ENCODE measurements at regions not wholly inside any gene's neighbourhood (a gene's known extent, or its start where the extent isn't known, plus 50 kb on each side); places are given as distances from the start of the nearest gene placed in this dataset.

- Histone ChIP-seq H3K4me1 (ENCODE audit: insufficient read depth, insufficient read length) (no peaks in the 10 kb centered on the region), H3K9ac (ENCODE audit: insufficient read length, low read depth) (no peak overlapping the region), H3K36me3 (ENCODE audit: insufficient read depth, insufficient read length, low read length) (no peaks in the 10 kb centered on the region), H3K27me3 (ENCODE audit: insufficient read depth, insufficient read length) (no peaks in the 10 kb centered on the region), H3K4me3 (ENCODE audit: insufficient read length, low read depth) (no peak overlapping the region), H3K9me3 (ENCODE audit: insufficient read depth, low read length) (no peaks in the 10 kb centered on the region)
- no peak for TF ChIP-seq ZNF274 (IDR thresholded peaks at IDR 0.05; ENCODE audit: low read depth, low read length)
- no peak for TF ChIP-seq YY1 (IDR thresholded peaks at IDR 0.05; ENCODE audit: insufficient read depth, insufficient read length)
- no peak for TF ChIP-seq SUZ12 (IDR thresholded peaks at IDR 0.05; ENCODE audit: extremely low read depth, insufficient read depth, insufficient read length)
- DNase-seq (ENCODE audit: low read depth, low spot score): no peak
Measured at GRCh38 chr12:92533280-92533890, 169.4 kb upstream of the PLEKHG7 start.

- no peaks in the 10 kb centered on the region for H3K4me1 ChIP-seq (ENCODE audit: insufficient read depth, insufficient read length)
- DNase-seq (ENCODE audit: low read depth, low spot score): no peak
- H3K9me3 ChIP-seq (ENCODE audit: insufficient read depth, low read length): no peaks in the 10 kb centered on the region
- TF ChIP-seq SUZ12 (IDR thresholded peaks at IDR 0.05; ENCODE audit: extremely low read depth, insufficient read depth, insufficient read length): no peak
- no peak for TF ChIP-seq ZNF274 (IDR thresholded peaks at IDR 0.05; ENCODE audit: low read depth, low read length)
- no peaks in the 10 kb centered on the region for H3K27me3 ChIP-seq (ENCODE audit: insufficient read depth, insufficient read length)
- no peak overlapping the region for H3K4me3 ChIP-seq (ENCODE audit: insufficient read length, low read depth)
- no peak overlapping the region for H3K9ac ChIP-seq (ENCODE audit: insufficient read length, low read depth)
- H3K36me3 ChIP-seq (ENCODE audit: insufficient read depth, insufficient read length, low read length): no peaks in the 10 kb centered on the region
Measured at GRCh38 chr12:92530706-92531105, 172.1 kb upstream of the PLEKHG7 start.

- Histone ChIP-seq H3K36me3 (ENCODE audit: insufficient read depth, insufficient read length, low read length) (no peaks in the 10 kb centered on the region), H3K4me3 (ENCODE audit: insufficient read length, low read depth) (no peak overlapping the region), H3K9me3 (ENCODE audit: insufficient read depth, low read length) (no peaks in the 10 kb centered on the region), H3K9ac (ENCODE audit: insufficient read length, low read depth) (no peak overlapping the region), H3K4me1 (ENCODE audit: insufficient read depth, insufficient read length) (no peaks in the 10 kb centered on the region), H3K27me3 (ENCODE audit: insufficient read depth, insufficient read length) (no peaks in the 10 kb centered on the region)
- TF ChIP-seq YY1 (IDR thresholded peaks at IDR 0.05; ENCODE audit: insufficient read depth, insufficient read length): no peak
- TF ChIP-seq SUZ12 (IDR thresholded peaks at IDR 0.05; ENCODE audit: extremely low read depth, insufficient read depth, insufficient read length): no peak
- no peak for TF ChIP-seq ZNF274 (IDR thresholded peaks at IDR 0.05; ENCODE audit: low read depth, low read length)
- no peak for DNase-seq (ENCODE audit: low read depth, low spot score)
Measured at GRCh38 chr12:92529944-92530343, 172.8 kb upstream of the PLEKHG7 start.

GRCh38 chr12:92528586-92528985, 174.2 kb upstream of the PLEKHG7 start:
- H3K9me3 ChIP-seq (ENCODE audit: insufficient read depth, low read length): no peaks in the 10 kb centered on the region
- H3K9ac ChIP-seq (ENCODE audit: insufficient read length, low read depth): no peak overlapping the region
- H3K27me3 ChIP-seq (ENCODE audit: insufficient read depth, insufficient read length): no peaks in the 10 kb centered on the region
- TF ChIP-seq ZNF274 (IDR thresholded peaks at IDR 0.05; ENCODE audit: low read depth, low read length): no peak
- no peak for TF ChIP-seq YY1 (IDR thresholded peaks at IDR 0.05; ENCODE audit: insufficient read depth, insufficient read length)
- TF ChIP-seq SUZ12 (IDR thresholded peaks at IDR 0.05; ENCODE audit: extremely low read depth, insufficient read depth, insufficient read length): no peak
- DNase-seq (ENCODE audit: low read depth, low spot score): no peak
- no peaks in the 10 kb centered on the region for H3K4me1 ChIP-seq (ENCODE audit: insufficient read depth, insufficient read length)
- H3K36me3 ChIP-seq (ENCODE audit: insufficient read depth, insufficient read length, low read length): no peaks in the 10 kb centered on the region
- H3K4me3 ChIP-seq (ENCODE audit: insufficient read length, low read depth): no peak overlapping the region

- Histone ChIP-seq H3K4me1 (ENCODE audit: insufficient read depth, insufficient read length) (no peaks in the 10 kb centered on the region), H3K27me3 (ENCODE audit: insufficient read depth, insufficient read length) (no peaks in the 10 kb centered on the region), H3K9ac (ENCODE audit: insufficient read length, low read depth) (no peak overlapping the region), H3K36me3 (ENCODE audit: insufficient read depth, insufficient read length, low read length) (no peaks in the 10 kb centered on the region), H3K4me3 (ENCODE audit: insufficient read length, low read depth) (no peak overlapping the region), H3K9me3 (ENCODE audit: insufficient read depth, low read length) (no peaks in the 10 kb centered on the region)
- no peak for DNase-seq (ENCODE audit: low read depth, low spot score)
- TF ChIP-seq SUZ12 (IDR thresholded peaks at IDR 0.05; ENCODE audit: extremely low read depth, insufficient read depth, insufficient read length) (no peak), ZNF274 (IDR thresholded peaks at IDR 0.05; ENCODE audit: low read depth, low read length) (no peak), YY1 (IDR thresholded peaks at IDR 0.05; ENCODE audit: insufficient read depth, insufficient read length) (no peak)
Measured at GRCh38 chr12:92528097-92528496, 174.7 kb upstream of the PLEKHG7 start.

GRCh38 chr12:92524489-92524888, 178.3 kb upstream of the PLEKHG7 start:
- TF ChIP-seq SUZ12 (IDR thresholded peaks at IDR 0.05; ENCODE audit: extremely low read depth, insufficient read depth, insufficient read length) (no peak), YY1 (IDR thresholded peaks at IDR 0.05; ENCODE audit: insufficient read depth, insufficient read length) (no peak), ZNF274 (IDR thresholded peaks at IDR 0.05; ENCODE audit: low read depth, low read length) (no peak)
- no peaks in the 10 kb centered on the region for H3K9me3 ChIP-seq (ENCODE audit: insufficient read depth, low read length)
- H3K27me3 ChIP-seq (ENCODE audit: insufficient read depth, insufficient read length): no peaks in the 10 kb centered on the region
- H3K4me3 ChIP-seq (ENCODE audit: insufficient read length, low read depth): no peak overlapping the region
- no peak overlapping the region for H3K9ac ChIP-seq (ENCODE audit: insufficient read length, low read depth)
- H3K36me3 ChIP-seq (ENCODE audit: insufficient read depth, insufficient read length, low read length): no peaks in the 10 kb centered on the region
- DNase-seq (ENCODE audit: low read depth, low spot score): no peak
- no peaks in the 10 kb centered on the region for H3K4me1 ChIP-seq (ENCODE audit: insufficient read depth, insufficient read length)

- H3K4me3 ChIP-seq (ENCODE audit: insufficient read length, low read depth): no peak overlapping the region
- no peaks in the 10 kb centered on the region for H3K4me1 ChIP-seq (ENCODE audit: insufficient read depth, insufficient read length)
- TF ChIP-seq ZNF274 (IDR thresholded peaks at IDR 0.05; ENCODE audit: low read depth, low read length) (no peak), SUZ12 (IDR thresholded peaks at IDR 0.05; ENCODE audit: extremely low read depth, insufficient read depth, insufficient read length) (no peak), YY1 (IDR thresholded peaks at IDR 0.05; ENCODE audit: insufficient read depth, insufficient read length) (no peak)
- no peak for DNase-seq (ENCODE audit: low read depth, low spot score)
- H3K27me3 ChIP-seq (ENCODE audit: insufficient read depth, insufficient read length): no peaks in the 10 kb centered on the region
- H3K9ac ChIP-seq (ENCODE audit: insufficient read length, low read depth): no peak overlapping the region
- no peaks in the 10 kb centered on the region for H3K36me3 ChIP-seq (ENCODE audit: insufficient read depth, insufficient read length, low read length)
- no peaks in the 10 kb centered on the region for H3K9me3 ChIP-seq (ENCODE audit: insufficient read depth, low read length)
Measured at GRCh38 chr12:92520511-92520910, 182.3 kb upstream of the PLEKHG7 start.
